Hepatocyte (in vitro differentiated cells): ENCODE measurements at regions not wholly inside any gene's neighbourhood (a gene's known extent, or its start where the extent isn't known, plus 50 kb on each side); places are given as distances from the start of the nearest gene placed in this dataset.

Source experiments
- CTCF ChIP-seq: fragments of 200-600 bp; sonication (generic); IDR thresholded peaks from 2 replicates; pipeline ENCODE4 v1.5.1; 2016; ENCODE audit warnings: antibody characterized with exemption, mild to moderate bottlenecking; ENCODE audit not compliant: poor library complexity
- EZH2phosphoT487 ChIP-seq: fragments of 200-600 bp; sonication (generic); IDR thresholded peaks from one replicate; pipeline ENCODE4 v1.6.1; 2018; ENCODE audit warnings: antibody characterized with exemption, mild to moderate bottlenecking, low read depth, moderate library complexity; ENCODE audit not compliant: unreplicated experiment, severe bottlenecking

- TF ChIP-seq CTCF, result peak; percentile 46
- no peak for TF ChIP-seq EZH2phosphoT487
Observed at GRCh38 chr17:37844158-37844976, 79.8 kb upstream of the TBC1D3K start.
